Activated CD4-positive, alpha-beta T cell treated with anti-CD3 and anti-CD28 coated beads, Interleukin-2, Interleukin-4, amounts not matched to agents 100 ng/mL and 50 ng/mL, durations not matched to agents 16 hours and 8 hours (primary cell): ENCODE measurements at regions not wholly inside any gene's neighbourhood (a gene's known extent, or its start where the extent isn't known, plus 50 kb on each side); places are given as distances from the start of the nearest gene placed in this dataset.
"Not testable (repeated sequence)": the region's sequence is repeated elsewhere in the genome, so short reads cannot be mapped to it uniquely, and the experiment has no call there.

ENCODE experiments used
- DNase-seq: peaks from one replicate; pipeline ENCODE4 v3.0.0-alpha.2; 2020; ENCODE audit warnings: low spot score

GRCh38 chr18:14336017-14336416, 203.8 kb upstream of the ZNF519 start:
- DNase-seq, result not testable (repeated sequence)

GRCh38 chr18:14321217-14321616, 189.0 kb upstream of the ZNF519 start:
- not testable (repeated sequence) for DNase-seq

- not testable (repeated sequence) for DNase-seq
Observed at GRCh38 chr18:14301255-14301654, 169.0 kb upstream of the ZNF519 start.

GRCh38 chr18:14295081-14295480, 162.8 kb upstream of the ZNF519 start:
- not testable (repeated sequence) for DNase-seq

- no peak for DNase-seq
Observed at GRCh38 chr18:14285053-14285452, 152.8 kb upstream of the ZNF519 start.

DNA sequence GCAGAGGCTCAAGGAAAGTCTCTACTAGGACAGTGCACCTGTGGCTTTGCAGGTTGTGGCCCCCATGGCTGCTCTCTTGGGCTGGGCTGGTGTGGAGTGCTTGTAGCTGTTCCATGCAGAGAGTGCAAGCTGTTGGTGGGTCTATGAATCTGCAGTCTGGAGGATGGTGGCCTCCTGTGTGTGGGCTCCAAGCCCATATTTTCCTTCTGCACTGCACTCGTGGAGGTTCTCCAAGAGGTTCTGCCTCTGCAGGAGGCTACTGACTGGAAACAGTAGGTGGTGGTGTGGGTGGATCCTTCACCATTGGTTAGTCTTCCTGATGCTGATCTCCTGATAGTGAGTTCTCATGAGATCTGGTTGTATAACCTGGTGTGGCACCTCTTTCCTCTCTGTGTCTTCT, 143.2 kb upstream of the ZNF519 start:
- DNase-seq, result not testable (repeated sequence)

DNA sequence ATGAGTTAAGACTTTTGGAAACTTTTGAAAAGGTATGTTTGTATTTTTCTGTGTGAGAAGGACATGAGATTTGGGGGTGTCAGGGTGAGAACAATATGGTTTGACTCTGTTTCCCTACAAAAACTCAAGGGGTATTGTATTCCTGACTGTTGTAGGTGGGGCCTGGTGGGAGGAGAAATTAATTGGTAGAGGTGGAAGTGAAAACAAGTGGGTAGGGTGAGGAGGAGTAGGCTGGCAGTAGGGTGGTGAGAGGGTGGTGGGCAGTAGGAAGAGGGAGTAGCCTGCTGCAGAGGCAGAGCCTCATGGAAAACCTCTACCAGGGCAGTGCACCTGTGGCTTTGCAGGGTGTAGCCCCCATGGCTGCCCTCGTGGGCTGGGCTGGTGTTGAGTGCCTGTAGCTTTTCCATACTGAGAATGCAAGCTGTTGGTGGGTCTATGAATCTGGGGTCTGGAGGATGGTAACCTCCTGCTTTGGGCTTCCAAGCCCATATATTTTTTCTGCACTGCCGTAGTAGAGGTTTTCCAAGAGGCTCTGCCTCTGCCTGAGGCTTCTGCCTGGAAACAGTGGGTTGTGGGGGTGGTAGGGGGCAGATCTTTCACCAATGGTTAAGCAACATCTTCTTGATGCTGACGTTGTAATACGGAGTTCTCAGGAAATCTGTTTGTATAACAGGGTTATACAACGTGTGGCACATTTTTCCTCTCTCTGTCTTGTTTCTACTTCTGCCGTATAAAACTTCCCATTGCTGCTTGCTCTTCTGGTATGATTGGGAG, 133.6 kb upstream of the ZNF519 start:
- DNase-seq, result not testable (repeated sequence)

GRCh38 chr18:14262786-14263185, 130.6 kb upstream of the ZNF519 start:
- peak; percentile 38 for DNase-seq

- DNase-seq, result not testable (repeated sequence)
Observed at GRCh38 chr18:14250084-14250677, 117.9 kb upstream of the ZNF519 start.

DNA sequence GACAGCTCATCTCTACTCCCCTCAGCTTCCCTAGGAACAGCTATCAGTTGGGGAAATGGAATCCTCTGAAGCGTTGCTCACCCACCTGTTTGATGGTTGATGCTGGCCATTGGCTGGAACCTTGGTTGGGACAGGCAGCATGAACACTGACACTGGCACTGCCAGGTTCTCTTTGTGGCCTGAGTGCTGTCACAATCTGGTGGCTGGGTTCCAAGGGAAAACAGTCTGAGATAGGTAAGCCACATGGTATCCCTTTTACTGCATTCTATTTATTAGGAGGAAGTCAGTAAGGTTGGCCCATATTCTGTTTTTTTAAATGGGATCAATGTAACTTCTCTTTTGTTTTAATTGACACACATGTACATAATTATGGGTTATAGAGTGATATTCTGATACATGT, 107.0 kb upstream of the ZNF519 start:
- not testable (repeated sequence) for DNase-seq

GRCh38 chr18:14236356-14237048, 104.3 kb upstream of the ZNF519 start:
- not testable (repeated sequence) for DNase-seq

- DNase-seq, result not testable (repeated sequence)
Observed at GRCh38 chr18:14225286-14225679, 93.0 kb upstream of the ZNF519 start.

- DNase-seq, result not testable (repeated sequence)
Observed at GRCh38 chr18:14224551-14225285, 92.5 kb upstream of the ZNF519 start.

GRCh38 chr18:14223919-14224318, 91.7 kb upstream of the ZNF519 start:
- not testable (repeated sequence) for DNase-seq

GRCh38 chr18:14223231-14223822, 91.1 kb upstream of the ZNF519 start:
- not testable (repeated sequence) for DNase-seq

DNA sequence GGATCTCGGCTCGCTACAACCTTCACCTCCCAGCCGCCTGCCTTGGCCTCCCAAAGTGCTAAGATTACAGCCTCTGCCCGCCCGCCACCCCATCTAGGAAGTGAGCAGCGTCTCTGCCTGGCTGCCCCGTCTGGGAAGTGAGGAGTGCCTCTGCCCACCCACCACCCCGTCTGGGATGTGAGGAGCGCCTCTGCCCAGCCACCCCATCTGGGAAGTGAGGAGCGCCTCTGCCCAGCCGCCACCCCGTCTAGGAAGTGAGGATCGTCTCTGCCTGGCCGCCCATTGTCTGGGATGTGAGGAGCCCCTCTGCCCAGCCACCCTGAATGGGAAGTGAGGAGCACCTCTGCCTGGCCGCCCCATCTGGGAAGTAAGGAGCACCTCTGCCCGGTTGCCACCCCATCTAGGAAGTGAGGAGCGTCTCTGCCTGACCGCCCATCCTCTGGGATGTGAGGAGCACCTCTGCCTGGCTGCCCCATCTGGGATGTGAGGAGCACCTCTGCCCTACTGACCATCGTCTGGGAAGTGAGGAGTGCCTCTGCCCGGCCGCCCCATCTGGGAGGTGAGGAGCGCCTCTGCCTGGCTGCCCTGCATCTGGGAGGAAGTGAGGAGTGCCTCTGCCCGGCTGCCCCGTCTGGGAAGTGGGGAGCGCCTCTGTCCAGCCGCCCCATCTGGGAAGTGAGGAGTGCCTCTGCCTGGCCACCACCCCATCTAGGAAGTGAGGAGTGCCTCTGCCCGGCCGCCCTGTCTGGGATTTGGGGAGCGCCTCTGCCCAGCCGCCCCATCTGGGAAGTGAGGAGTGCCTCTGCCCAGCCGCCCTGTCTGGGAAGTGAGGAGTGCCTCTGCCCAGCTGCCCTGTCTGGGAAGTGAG, 90.4 kb upstream of the ZNF519 start:
- DNase-seq, result not testable (repeated sequence)

DNA sequence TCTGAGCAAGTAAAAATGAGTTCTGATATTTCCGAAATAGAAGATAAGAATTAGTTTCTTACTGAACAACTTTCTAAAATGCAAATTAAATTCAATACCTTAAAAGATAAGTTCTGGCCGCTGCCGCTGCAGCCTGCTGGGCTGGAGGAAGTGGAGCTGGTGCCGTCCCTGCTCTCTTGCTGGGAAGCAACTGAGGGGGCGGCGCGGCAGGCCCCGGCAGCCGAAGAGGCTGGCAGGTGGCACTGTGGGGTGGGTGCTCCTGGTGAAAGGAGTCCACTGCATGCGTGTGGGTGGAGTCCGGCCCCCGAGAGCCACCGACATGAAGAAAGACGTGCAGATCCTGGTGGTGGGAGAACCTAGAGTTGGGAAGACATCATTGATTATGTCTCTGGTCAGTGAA, 89.5 kb upstream of the ZNF519 start:
- DNase-seq, result no peak

DNA sequence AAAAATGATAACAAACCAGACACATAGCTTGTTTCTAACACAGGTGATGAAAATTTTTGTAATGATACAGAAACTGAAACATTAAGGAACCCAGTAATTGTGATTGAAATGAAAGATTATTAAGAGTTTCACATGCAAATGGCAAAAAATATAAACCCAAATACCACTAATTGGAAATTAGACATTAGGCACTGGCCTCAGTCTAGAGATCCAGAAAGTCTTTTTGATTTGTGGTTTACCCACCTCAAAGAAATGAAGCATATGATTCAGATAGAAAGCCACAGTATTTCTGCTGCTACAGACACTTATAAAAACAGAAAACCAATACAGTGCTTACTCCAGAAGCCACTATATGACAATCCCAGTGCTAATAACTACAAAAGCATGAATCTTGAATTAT, 83.7 kb upstream of the ZNF519 start:
- DNase-seq, result peak; percentile 51

DNA sequence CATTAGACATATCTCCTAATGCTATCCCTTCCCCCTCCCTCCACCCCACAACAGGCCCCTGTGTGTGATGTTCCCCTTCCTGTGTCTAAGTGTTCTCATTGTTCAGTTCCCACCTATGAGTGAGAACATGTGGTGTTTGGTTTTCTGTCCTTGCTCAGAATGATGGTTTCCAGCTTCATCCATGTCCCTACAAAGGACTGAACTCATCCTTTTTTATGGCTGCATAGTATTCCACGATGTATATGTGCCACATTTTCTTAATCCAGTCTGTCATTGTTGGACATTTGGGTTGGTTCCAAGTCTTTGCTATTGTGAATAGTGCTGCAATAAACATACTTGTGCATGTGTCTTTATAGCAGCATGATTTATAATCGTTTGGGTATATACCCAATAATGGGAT, 71.2 kb upstream of the ZNF519 start:
- not testable (repeated sequence) for DNase-seq

GRCh38 chr18:14190776-14191442, 58.7 kb upstream of the ZNF519 start:
- peak; percentile 80 for DNase-seq
